ENCODE measurements at regions not wholly inside any gene's neighbourhood (a gene's known extent, or its start where the extent isn't known, plus 50 kb on each side); places are given as distances from the start of the nearest gene placed in this dataset.

DNA sequence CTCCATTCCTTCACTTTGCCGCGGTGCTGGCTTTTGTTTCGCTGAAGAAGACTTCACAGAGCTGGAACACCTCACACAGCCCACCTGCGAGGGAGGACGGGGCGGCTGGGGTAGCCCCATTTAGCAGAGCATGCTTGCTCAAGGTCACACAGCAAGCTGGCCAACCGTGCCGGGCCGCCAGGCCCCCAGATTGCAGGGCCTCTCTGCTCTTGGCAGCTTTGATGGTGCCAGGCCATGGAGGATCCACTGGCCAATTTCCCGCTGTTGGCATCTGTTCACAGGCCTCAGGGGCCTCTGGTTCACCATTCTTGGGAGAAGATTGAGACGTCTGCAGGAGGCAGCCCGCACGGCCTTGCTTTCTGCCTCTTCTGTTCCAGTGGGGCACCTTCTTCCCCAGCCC lies 77.9 kb upstream of the LINGO1 start:
- H3K27me3 ChIP-seq: no peaks in the 10 kb centered on the region
- H3K36me3 ChIP-seq: no peaks in the 10 kb centered on the region
- intact Hi-C loops (cut with DNase I): no loop called here
- no peak overlapping the region for H3K4me3 ChIP-seq
- TF ChIP-seq, protein P1, sequence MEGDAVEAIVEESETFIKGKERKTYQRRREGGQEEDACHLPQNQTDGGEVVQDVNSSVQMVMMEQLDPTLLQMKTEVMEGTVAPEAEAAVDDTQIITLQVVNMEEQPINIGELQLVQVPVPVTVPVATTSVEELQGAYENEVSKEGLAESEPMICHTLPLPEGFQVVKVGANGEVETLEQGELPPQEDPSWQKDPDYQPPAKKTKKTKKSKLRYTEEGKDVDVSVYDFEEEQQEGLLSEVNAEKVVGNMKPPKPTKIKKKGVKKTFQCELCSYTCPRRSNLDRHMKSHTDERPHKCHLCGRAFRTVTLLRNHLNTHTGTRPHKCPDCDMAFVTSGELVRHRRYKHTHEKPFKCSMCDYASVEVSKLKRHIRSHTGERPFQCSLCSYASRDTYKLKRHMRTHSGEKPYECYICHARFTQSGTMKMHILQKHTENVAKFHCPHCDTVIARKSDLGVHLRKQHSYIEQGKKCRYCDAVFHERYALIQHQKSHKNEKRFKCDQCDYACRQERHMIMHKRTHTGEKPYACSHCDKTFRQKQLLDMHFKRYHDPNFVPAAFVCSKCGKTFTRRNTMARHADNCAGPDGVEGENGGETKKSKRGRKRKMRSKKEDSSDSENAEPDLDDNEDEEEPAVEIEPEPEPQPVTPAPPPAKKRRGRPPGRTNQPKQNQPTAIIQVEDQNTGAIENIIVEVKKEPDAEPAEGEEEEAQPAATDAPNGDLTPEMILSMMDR (IDR thresholded peaks at IDR 0.05): no peak
- DNase-seq (ENCODE audit: low spot score in 2 of 2): no peak
- no peaks in the 10 kb centered on the region for H3K4me1 ChIP-seq
- no peaks in the 10 kb centered on the region for H3K9me3 ChIP-seq
- H3K27ac ChIP-seq: no peak overlapping the region

DNA sequence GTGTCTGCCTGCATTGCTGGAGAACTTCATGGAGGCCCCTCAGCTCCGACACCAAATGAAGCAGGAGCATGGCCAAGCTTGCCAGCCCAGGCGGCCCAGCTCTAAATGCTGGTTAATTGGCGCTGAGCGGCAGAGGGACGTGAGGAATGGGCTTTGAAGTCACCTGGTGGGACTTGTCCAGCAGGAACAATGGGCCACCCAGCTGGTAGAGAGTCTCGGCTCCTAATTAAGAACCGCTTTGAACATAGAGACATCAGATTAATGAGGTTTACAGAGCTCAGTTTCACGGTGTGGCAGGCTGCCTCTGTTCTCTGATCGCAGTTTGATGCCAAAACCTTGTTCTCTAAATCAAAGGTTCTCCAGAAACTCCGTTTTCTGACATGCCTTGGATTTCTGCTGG lies 77.5 kb upstream of the LINGO1 start:
- H3K9me3 ChIP-seq: no peaks in the 10 kb centered on the region
- H3K27ac ChIP-seq: no peak overlapping the region
- intact Hi-C loops (cut with DNase I): no loop called here
- H3K4me1 ChIP-seq: no peaks in the 10 kb centered on the region
- H3K4me3 ChIP-seq: no peak overlapping the region
- DNase-seq (ENCODE audit: low spot score in 2 of 2): no peak
- TF ChIP-seq, protein P1 (IDR thresholded peaks at IDR 0.05): no peak
- H3K27me3 ChIP-seq: no peaks in the 10 kb centered on the region
- no peaks in the 10 kb centered on the region for H3K36me3 ChIP-seq

DNA sequence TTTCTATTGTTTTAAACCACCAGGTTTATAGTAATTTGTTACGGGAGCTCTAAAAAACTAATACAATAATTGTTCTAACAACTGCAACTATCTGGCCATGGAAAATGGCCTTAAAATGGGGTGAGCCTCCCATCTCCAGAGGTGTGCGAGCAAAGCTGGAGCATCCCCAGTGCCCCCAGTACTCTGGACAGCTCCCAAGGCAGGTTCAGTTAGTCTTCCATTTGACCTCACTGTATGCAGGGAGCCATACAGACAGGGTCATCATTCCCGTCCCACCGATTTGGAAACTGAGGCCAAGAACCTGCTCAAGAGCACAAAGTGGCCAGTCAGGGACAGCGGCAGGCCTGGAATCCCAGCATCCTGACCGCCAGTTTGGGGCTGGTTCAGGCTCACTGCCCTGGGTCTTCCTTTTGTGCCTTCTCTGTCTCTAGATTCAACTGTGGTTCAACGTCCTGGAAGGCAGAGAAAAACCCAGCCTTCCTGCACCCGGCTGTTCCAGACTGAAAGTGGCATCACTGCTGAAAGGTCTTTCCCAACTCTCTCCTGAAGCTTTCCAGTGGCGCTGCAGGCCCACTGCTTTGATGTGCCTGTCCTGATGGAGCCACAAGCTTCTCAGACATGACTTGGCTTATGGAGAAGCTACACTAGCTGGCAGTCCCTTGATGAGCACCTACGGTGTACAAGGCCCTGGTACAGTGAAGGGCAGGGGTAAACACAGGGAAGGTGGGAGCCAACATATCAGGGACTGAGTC lies 76.6 kb upstream of the LINGO1 start:
- H3K4me1 ChIP-seq: no peaks in the 10 kb centered on the region
- intact Hi-C loops (cut with DNase I): no loop called here
- TF ChIP-seq, protein P1 (IDR thresholded peaks at IDR 0.05): no peak
- no peaks in the 10 kb centered on the region for H3K27me3 ChIP-seq
- no peaks in the 10 kb centered on the region for H3K9me3 ChIP-seq
- H3K27ac ChIP-seq: no peak overlapping the region
- no peak for DNase-seq (ENCODE audit: low spot score in 2 of 2)
- no peak overlapping the region for H3K4me3 ChIP-seq
- no peaks in the 10 kb centered on the region for H3K36me3 ChIP-seq

DNA sequence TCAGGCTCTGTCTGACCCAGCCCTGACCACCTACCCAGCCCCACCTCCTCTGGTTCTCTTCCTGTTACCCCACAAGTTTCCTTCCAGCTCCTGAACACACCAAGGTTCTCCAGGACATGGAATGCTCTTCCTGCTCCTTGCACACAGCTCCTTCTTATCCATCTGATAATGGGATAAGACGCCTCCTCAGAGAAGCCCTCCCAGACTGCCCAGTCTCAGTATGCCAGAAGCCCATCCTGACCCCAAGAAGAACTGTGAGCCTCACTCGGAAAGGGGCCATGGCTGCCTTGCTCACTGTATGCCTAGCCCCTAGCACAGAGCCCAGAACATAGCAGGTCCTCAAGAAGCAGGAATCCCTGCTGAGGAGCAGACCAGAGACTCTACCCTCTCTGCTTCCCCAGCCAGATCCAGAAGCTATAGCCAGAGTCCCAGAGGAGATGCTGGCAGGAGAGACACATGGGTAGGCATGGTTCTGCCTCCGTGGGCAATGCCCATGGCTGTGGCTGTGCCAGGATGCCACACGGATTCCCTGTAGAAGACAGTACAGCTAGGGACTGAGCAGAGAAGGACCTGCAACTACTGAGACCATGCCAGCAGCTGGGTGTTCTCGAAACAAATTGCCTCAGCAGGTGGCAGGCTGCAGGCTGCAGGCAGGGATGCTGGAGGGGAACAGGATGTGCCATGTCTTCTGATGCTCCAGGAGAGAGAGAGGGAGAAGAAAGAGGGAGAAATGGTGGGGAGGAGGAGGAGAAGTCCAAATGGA lies 74.0 kb upstream of the LINGO1 start:
- no peaks in the 10 kb centered on the region for H3K4me1 ChIP-seq
- intact Hi-C loops (cut with DNase I): no loop called here
- no peaks in the 10 kb centered on the region for H3K36me3 ChIP-seq
- no peak overlapping the region for H3K27ac ChIP-seq
- H3K27me3 ChIP-seq: no peaks in the 10 kb centered on the region
- H3K4me3 ChIP-seq: no peak overlapping the region
- H3K9me3 ChIP-seq: no peaks in the 10 kb centered on the region
- no peak for DNase-seq (ENCODE audit: low spot score in 2 of 2)
- TF ChIP-seq, protein P1 (IDR thresholded peaks at IDR 0.05): no peak

DNA sequence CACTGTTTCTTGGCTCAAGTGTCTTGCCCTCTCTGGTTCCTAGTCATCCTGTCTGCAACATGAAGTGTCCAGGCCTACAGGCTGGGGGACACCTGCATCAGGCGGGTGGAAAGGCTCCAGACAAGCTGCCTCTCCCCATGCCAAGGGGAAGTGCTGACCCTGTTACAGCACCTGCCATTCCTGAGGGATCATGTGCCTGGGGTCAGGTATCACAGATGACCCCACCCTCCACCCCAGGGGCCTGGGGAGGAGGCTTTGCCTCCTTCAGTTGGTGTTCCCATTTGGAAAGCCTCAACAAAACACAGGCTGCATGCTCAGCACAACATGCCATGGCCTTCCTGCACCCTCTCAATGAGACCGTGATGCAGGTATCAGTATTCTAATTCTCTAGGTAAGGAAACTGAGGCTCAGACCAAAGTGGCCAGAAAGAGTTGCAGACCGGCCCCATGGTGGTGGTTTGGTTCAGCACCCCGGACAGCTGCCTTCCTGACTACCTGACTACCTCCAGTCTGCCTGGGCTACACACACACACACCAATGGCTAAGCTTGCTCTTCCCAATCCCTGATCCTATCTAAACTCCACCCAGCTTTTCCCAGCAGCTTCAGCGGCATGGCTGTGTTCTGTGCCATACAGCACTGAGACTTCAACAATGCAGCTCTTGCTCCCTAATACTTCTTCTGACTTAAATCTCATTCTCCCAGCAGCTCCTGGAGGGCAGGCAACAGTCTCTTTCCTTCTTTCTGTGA lies 69.7 kb upstream of the LINGO1 start:
- H3K27me3 ChIP-seq: no peaks in the 10 kb centered on the region
- H3K9me3 ChIP-seq: no peaks in the 10 kb centered on the region
- intact Hi-C loops (cut with DNase I): no loop called here
- DNase-seq (ENCODE audit: low spot score in 2 of 2): no peak
- TF ChIP-seq, protein P1 (IDR thresholded peaks at IDR 0.05): no peak
- no peak overlapping the region for H3K27ac ChIP-seq
- no peaks in the 10 kb centered on the region for H3K36me3 ChIP-seq
- H3K4me1 ChIP-seq: no peaks in the 10 kb centered on the region
- no peak overlapping the region for H3K4me3 ChIP-seq

Data from ascending aorta (tissue), 2 donors.